Spleen (tissue), 3 donors: ENCODE measurements at regions not wholly inside any gene's neighbourhood (a gene's known extent, or its start where the extent isn't known, plus 50 kb on each side); places are given as distances from the start of the nearest gene placed in this dataset.

ENCODE experiments used
- POLR2A ChIP-seq, 3 donors: fragments of 450-650 bp; IDR thresholded peaks; one replicate each; pipeline ENCODE4 v1.5.1; 2017; ENCODE audit warnings: antibody characterized with exemption in 3 of 3, mild to moderate bottlenecking in 1 of 3
- POLR2AphosphoS5 ChIP-seq, 3 donors: sonication (generic); formaldehyde crosslinking; IDR thresholded peaks; one replicate each; pipeline ENCODE4 v1.5.1; 2017; ENCODE audit warnings: antibody characterized with exemption in 3 of 3

DNA sequence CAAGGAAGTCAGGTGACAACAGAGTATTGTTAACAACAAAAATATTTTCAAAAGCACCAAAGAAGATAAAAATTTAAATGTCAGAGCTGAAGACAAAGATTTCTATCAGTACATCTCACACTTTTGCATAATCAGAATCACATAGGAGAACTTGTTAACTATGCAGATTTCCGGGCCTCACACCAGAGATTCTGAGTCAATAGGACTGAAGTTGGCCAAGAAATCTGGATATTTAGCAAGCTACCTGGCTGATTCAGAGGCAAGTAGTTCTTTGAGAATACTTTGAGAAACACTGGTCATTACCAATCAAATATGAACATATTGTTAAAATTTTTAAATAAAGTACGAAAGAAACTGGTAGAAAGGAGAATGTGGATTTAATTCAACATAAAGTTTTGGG is 80.5 kb upstream of the GLIS3 start:
- TF ChIP-seq POLR2AphosphoS5 (IDR thresholded peaks at IDR 0.05) (no peak), POLR2A (IDR thresholded peaks at IDR 0.05) (no peak)
